ENCODE measurements at regions not wholly inside any gene's neighbourhood (a gene's known extent, or its start where the extent isn't known, plus 50 kb on each side); places are given as distances from the start of the nearest gene placed in this dataset.

DNA sequence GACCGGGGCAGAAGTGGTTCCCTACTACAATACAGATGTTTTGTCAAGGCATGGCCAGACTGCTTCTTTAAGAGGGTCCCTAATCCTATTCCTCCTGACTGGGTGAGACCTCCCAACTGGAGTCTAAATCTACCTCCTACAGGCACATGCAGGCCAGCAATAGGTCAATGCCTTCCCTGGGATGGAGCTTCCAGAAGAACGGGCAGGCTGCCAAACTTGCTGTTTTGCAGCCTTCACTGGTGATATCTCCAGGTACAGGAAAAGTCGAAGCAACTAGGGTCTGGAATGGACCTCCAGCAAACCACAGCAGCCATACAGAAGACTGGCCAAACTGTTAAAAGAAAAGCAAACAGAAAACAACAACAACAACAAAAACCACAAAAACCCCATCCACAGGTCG is 678.4 kb upstream of the DIAPH2 start:
- TF ChIP-seq EGR1 (IDR thresholded peaks at IDR 0.05; ENCODE audit: borderline replicate concordance, low read depth, low read length) = no peak
- no peak for TF ChIP-seq TEAD4 (IDR thresholded peaks at IDR 0.05; ENCODE audit: low read depth, low read length)
- no peak for TF ChIP-seq BRCA1 (IDR thresholded peaks at IDR 0.05; ENCODE audit: low read depth, low read length)
- no peak for TF ChIP-seq RBBP5 (IDR thresholded peaks at IDR 0.05; ENCODE audit: borderline replicate concordance, low read depth, low read length)
- no peak for TF ChIP-seq HDAC2 (IDR thresholded peaks at IDR 0.05; ENCODE audit: borderline replicate concordance in 1 of 2, low read depth in 2 of 2, low read length in 2 of 2)
- TF ChIP-seq HDAC6 (IDR thresholded peaks at IDR 0.05; ENCODE audit: low read depth, low read length) = no peak
- no peak for TF ChIP-seq CEBPB (IDR thresholded peaks at IDR 0.05; ENCODE audit: low read depth, low read length)
- TF ChIP-seq SP2 (IDR thresholded peaks at IDR 0.05; ENCODE audit: low read length) = no peak
- TF ChIP-seq, protein P1, sequence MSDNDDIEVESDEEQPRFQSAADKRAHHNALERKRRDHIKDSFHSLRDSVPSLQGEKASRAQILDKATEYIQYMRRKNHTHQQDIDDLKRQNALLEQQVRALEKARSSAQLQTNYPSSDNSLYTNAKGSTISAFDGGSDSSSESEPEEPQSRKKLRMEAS (IDR thresholded peaks at IDR 0.05) = no peak
- TF ChIP-seq GTF2F1 (IDR thresholded peaks at IDR 0.05; ENCODE audit: borderline replicate concordance, low read depth, low read length) = no peak
- no peak for TF ChIP-seq TBP (IDR thresholded peaks at IDR 0.05; ENCODE audit: low read depth, low read length)
- no peak for TF ChIP-seq KDM5A (IDR thresholded peaks at IDR 0.05; ENCODE audit: low read length)
- no peak for TF ChIP-seq NRF1 (IDR thresholded peaks at IDR 0.05; ENCODE audit: low read depth, low read length)
- TF ChIP-seq CHD1 (IDR thresholded peaks at IDR 0.05; ENCODE audit: low read depth, low read length) = no peak
- no peak for TF ChIP-seq FOSL1 (IDR thresholded peaks at IDR 0.05; ENCODE audit: insufficient read depth, low read depth, low read length)
- Histone ChIP-seq H3K18ac (ENCODE audit: extremely low read depth, low read length) (no peak overlapping the region), H3K4ac (replicated peaks; ENCODE audit: insufficient read length, low read depth, low read length) (no peak overlapping the region), H3K9ac (replicated peaks in 1 of 4; ENCODE audit: extremely low read depth in 1 of 4, low read depth in 3 of 4, low read length in 3 of 4) (no peak overlapping the region), H3K27me3 (replicated peaks in 1 of 4; ENCODE audit: control insufficient read depth in 3 of 4, extremely low read depth in 1 of 4, insufficient read depth in 3 of 4, low read length in 3 of 4) (no peaks in the 10 kb centered on the region), H3K9me3 (ENCODE audit: insufficient read depth in 2 of 2, low read depth in 1 of 2, low read length in 1 of 2) (no peaks in the 10 kb centered on the region), H3K14ac (ENCODE audit: insufficient read length) (no peak overlapping the region), H4K5ac (ENCODE audit: insufficient read length, low read depth, low read length) (no peak overlapping the region), H2BK20ac (ENCODE audit: low read length) (no peak overlapping the region), H3K23me2 (ENCODE audit: low read depth, low read length) (no peaks in the 10 kb centered on the region), H3K27ac (ENCODE audit: low read depth, low read length) (no peak overlapping the region), H4K91ac (replicated peaks; ENCODE audit: insufficient read length, low read length) (no peak overlapping the region), H3K4me3 (ENCODE audit: extremely low read depth in 1 of 4, insufficient read depth in 2 of 4, low read depth in 3 of 4, low read length in 4 of 4) (no peak overlapping the region), H3K4me2 (ENCODE audit: insufficient read depth in 1 of 2, low read depth in 2 of 2, low read length in 2 of 2) (no peak overlapping the region), H4K20me1 (replicated peaks in 1 of 2; ENCODE audit: control insufficient read depth in 1 of 2, insufficient read depth in 2 of 2, low read length in 2 of 2) (no peaks in the 10 kb centered on the region), H4K8ac (ENCODE audit: extremely low read depth, insufficient read depth, low read length) (no peak overlapping the region), H2AFZ (ENCODE audit: low read length) (no peak overlapping the region), H2BK15ac (ENCODE audit: low read length) (no peak overlapping the region), H2AK5ac (ENCODE audit: low read depth, low read length) (no peak overlapping the region), H2BK5ac (ENCODE audit: low read depth, low read length) (no peak overlapping the region), H3K4me1 (replicated peaks in 1 of 4; ENCODE audit: control insufficient read depth in 3 of 4, insufficient read depth in 4 of 4, low read length in 3 of 4) (no peaks in the 10 kb centered on the region), H3K23ac (ENCODE audit: insufficient read length) (no peak overlapping the region), H3K79me1 (ENCODE audit: low read depth, low read length) (no peaks in the 10 kb centered on the region), H3K79me2 (ENCODE audit: control insufficient read depth in 1 of 2, insufficient read depth in 2 of 2, low read length in 2 of 2) (no peaks in the 10 kb centered on the region), H2BK12ac (ENCODE audit: low read depth, low read length) (no peak overlapping the region), H3K56ac (replicated peaks; ENCODE audit: insufficient read length, low read depth, low read length) (no peak overlapping the region), H3K36me3 (ENCODE audit: control insufficient read depth in 2 of 4, insufficient read depth in 4 of 4, low read length in 3 of 4) (no peaks in the 10 kb centered on the region), H2BK120ac (replicated peaks; ENCODE audit: low read depth, low read length) (no peak overlapping the region)
- 100% methylated on average over 4 of the region's 4 CpGs; no CpG with 5 or more reads in 1 of the 2 experiments for WGBS, 2 experiments (ENCODE audit: extremely low coverage in 1 of 2, insufficient coverage in 1 of 2, insufficient read length in 1 of 2, insufficient replicate concordance in 2 of 2, low coverage in 1 of 2, low lambda C conversion rate in 2 of 2, missing lambda C conversion rate in 1 of 2)
- CTCF ChIA-PET (ENCODE audit: partially characterized antibody) = no interaction called here
- no peak for DNase-seq (ENCODE audit: low read depth in 1 of 2, low spot score in 2 of 2)
- no peak for FAIRE-seq
- POLR2A ChIA-PET (ENCODE audit: partially characterized antibody) = no interaction called here

Data from H1 (cell line).